H1 (cell line): ENCODE measurements at regions not wholly inside any gene's neighbourhood (a gene's known extent, or its start where the extent isn't known, plus 50 kb on each side); places are given as distances from the start of the nearest gene placed in this dataset.

Experiments used
- CHD2 ChIP-seq: IDR thresholded peaks from 2 replicates; pipeline ENCODE4 v1.6.1; 2012; ENCODE audit warnings: low read length, improper control_type of control experiment
- EZH2 ChIP-seq: fragments of 200-600 bp; sonication (generic); IDR thresholded peaks from 2 replicates; pipeline ENCODE4 v1.7.1; 2012; ENCODE audit warnings: low read depth, mild to moderate bottlenecking, moderate library complexity, low read length, inconsistent platforms; ENCODE audit not compliant: severe bottlenecking
- JUN ChIP-seq: IDR thresholded peaks from 2 replicates; pipeline ENCODE4 v1.6.1; 2011; ENCODE audit warnings: low read depth, mild to moderate bottlenecking, improper control_type of control experiment, low read length
- JUND ChIP-seq: IDR thresholded peaks from 2 replicates; pipeline ENCODE4 v1.6.1; 2011; ENCODE audit warnings: mild to moderate bottlenecking, improper control_type of control experiment, low read length
- PHF8 ChIP-seq: fragments of 200-600 bp; sonication (generic); conservative IDR thresholded peaks from 2 replicates; pipeline ENCODE4 v1.7.1; 2012; ENCODE audit warnings: low read depth, mild to moderate bottlenecking, inconsistent platforms, low read length, moderate library complexity
- RAD21 ChIP-seq, 2 experiments: IDR thresholded peaks in 1 of 2; conservative IDR thresholded peaks in 1 of 2; 2 replicates each; pipeline ENCODE4 v1.6.1; 2011; ENCODE audit warnings: low read depth in 2 of 2, low read length in 2 of 2, improper control_type of control experiment in 1 of 2, inconsistent platforms in 1 of 2, mild to moderate bottlenecking in 1 of 2, moderate library complexity in 1 of 2
- TAF1 ChIP-seq: IDR thresholded peaks from 2 replicates; pipeline ENCODE4 v1.6.1; 2011; ENCODE audit warnings: mild to moderate bottlenecking, low read depth, low read length
- TBP ChIP-seq: IDR thresholded peaks from 2 replicates; pipeline ENCODE4 v1.6.1; 2011; ENCODE audit warnings: low read depth, low read length, improper control_type of control experiment
- TCF12 ChIP-seq: IDR thresholded peaks from 2 replicates; pipeline ENCODE4 v1.6.1; 2011; ENCODE audit warnings: low read depth, mild to moderate bottlenecking, low read length
- TF ChIP-seq, protein P1 (sequence below), 3 experiments: IDR thresholded peaks; 1 replicate in 2 of 3; 2 replicates in 1 of 3; pipeline versions ENCODE4 v1.5.1 to v1.6.1; 2011; ENCODE audit warnings: low read length in 3 of 3, mild to moderate bottlenecking in 3 of 3, inconsistent platforms in 2 of 3, low read depth in 1 of 3, moderate library complexity in 1 of 3; ENCODE audit not compliant: insufficient read depth in 1 of 3; ENCODE audit errors: control extremely low read depth in 1 of 3
- TF ChIP-seq, protein P2 (sequence below): IDR thresholded peaks from 2 replicates; pipeline ENCODE4 v1.6.1; 2011; ENCODE audit warnings: low read length, improper control_type of control experiment

- TF ChIP-seq TAF1 (no peak), JUN (no peak), JUND (no peak), CHD2 (no peak), TCF12 (no peak), PHF8 (no peak), EZH2 (no peak), RAD21 (IDR thresholded peaks at IDR 0.05 in 1 of 2, conservative IDR thresholded peaks at IDR 0.05 in 1 of 2; ENCODE audit: low read depth in 2 of 2, low read length in 2 of 2) (no peak), TBP (no peak)
- TF ChIP-seq, protein P1, sequence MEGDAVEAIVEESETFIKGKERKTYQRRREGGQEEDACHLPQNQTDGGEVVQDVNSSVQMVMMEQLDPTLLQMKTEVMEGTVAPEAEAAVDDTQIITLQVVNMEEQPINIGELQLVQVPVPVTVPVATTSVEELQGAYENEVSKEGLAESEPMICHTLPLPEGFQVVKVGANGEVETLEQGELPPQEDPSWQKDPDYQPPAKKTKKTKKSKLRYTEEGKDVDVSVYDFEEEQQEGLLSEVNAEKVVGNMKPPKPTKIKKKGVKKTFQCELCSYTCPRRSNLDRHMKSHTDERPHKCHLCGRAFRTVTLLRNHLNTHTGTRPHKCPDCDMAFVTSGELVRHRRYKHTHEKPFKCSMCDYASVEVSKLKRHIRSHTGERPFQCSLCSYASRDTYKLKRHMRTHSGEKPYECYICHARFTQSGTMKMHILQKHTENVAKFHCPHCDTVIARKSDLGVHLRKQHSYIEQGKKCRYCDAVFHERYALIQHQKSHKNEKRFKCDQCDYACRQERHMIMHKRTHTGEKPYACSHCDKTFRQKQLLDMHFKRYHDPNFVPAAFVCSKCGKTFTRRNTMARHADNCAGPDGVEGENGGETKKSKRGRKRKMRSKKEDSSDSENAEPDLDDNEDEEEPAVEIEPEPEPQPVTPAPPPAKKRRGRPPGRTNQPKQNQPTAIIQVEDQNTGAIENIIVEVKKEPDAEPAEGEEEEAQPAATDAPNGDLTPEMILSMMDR (IDR thresholded peaks at IDR 0.05; ENCODE audit: control extremely low read depth in 1 of 3, insufficient read depth in 1 of 3, low read depth in 1 of 3, low read length in 3 of 3), result no peak
- TF ChIP-seq, protein P2, sequence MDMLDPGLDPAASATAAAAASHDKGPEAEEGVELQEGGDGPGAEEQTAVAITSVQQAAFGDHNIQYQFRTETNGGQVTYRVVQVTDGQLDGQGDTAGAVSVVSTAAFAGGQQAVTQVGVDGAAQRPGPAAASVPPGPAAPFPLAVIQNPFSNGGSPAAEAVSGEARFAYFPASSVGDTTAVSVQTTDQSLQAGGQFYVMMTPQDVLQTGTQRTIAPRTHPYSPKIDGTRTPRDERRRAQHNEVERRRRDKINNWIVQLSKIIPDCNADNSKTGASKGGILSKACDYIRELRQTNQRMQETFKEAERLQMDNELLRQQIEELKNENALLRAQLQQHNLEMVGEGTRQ, result no peak
Observed at GRCh38 chrX:45363596-45363995, 162.9 kb upstream of the DIPK2B start.
